K562 (cell line): ENCODE measurements at regions not wholly inside any gene's neighbourhood (a gene's known extent, or its start where the extent isn't known, plus 50 kb on each side); places are given as distances from the start of the nearest gene placed in this dataset.

Experiments
- ATAC-seq: fragments of 200-7000 bp; cut with Tn5 transposase; 3 replicates; pipeline ENCODE4 v1.9.1; 2020; ENCODE audit warnings: moderate library complexity
- BruUV-seq: library from RNA; stranded (reverse); fragments of 400-500 nt; replicated peaks from 2 replicates; lab custom pipeline; 2021; lab: Mats Ljungman, UMichigan
- CTCF ChIA-PET: fragments of 300-600 bp; formaldehyde crosslinking; extraction: SDS; loops from one replicate; lab custom pipeline; 2021; ENCODE audit warnings: low intra/inter-chr PET ratio; lab: Yijun Ruan, JAX
- POLR2A ChIA-PET: fragments of 300-600, 350-650 bp; sonication (Branson Sonifier 250); formaldehyde crosslinking; extraction: SDS; loops from one replicate; lab custom pipeline; 2021; ENCODE audit warnings: antibody characterized with exemption, inconsistent platforms; lab: Yijun Ruan, JAX
- DNase-seq, 4 experiments: peaks; one replicate each; pipeline versions ENCODE4 v3.0.0 to v3.0.0-alpha.2; 2011 to 2018; ENCODE audit warnings: low spot score in 3 of 4, mixed read lengths in 3 of 4; ENCODE audit errors: extremely low read depth in 1 of 4
- FAIRE-seq: peaks from 2 replicates; lab custom pipeline; 2011; peaks lifted over from hg19 to GRCh38; lab: Jason Lieb, UNC
- H2AFZ ChIP-seq: 2 replicates; pipeline ENCODE4 v1.6.0; 2011; ENCODE audit warnings: low read depth, low read length, control low read depth, inconsistent platforms
- H3K27ac ChIP-seq: fragments of 200-600 bp; 3 replicates; pipeline ENCODE4 v1.8.0; 2011; ENCODE audit warnings: low read depth, mild to moderate bottlenecking, control low read depth, inconsistent platforms, low read length, moderate library complexity, mixed read lengths; ENCODE audit errors: extremely low read depth
- H3K27me3 ChIP-seq, 2 experiments: fragments of 300-600 bp in 1 of 2; 2 replicates in 1 of 2; 3 replicates in 1 of 2; pipeline versions ENCODE4 v1.6.0 to v1.8.0; 2011; ENCODE audit warnings: inconsistent platforms in 2 of 2, low read length in 2 of 2, mild to moderate bottlenecking in 1 of 2, mixed read lengths in 1 of 2, moderate library complexity in 1 of 2; ENCODE audit not compliant: control insufficient read depth in 2 of 2, insufficient read depth in 2 of 2
- H3K36me3 ChIP-seq: fragments of 300-600 bp; 3 replicates; pipeline ENCODE4 v1.8.0; 2011; ENCODE audit warnings: mild to moderate bottlenecking, low read length, inconsistent platforms; ENCODE audit not compliant: control insufficient read depth, insufficient read depth
- H3K4me1 ChIP-seq, 2 experiments: fragments of 200-600 bp in 1 of 2; replicated peaks in 1 of 2; 2 replicates in 1 of 2; 3 replicates in 1 of 2; pipeline versions ENCODE4 v1.5.1 to v1.8.0; 2011; ENCODE audit warnings: inconsistent platforms in 2 of 2, low read length in 2 of 2, mild to moderate bottlenecking in 1 of 2, mixed read lengths in 1 of 2, moderate library complexity in 1 of 2; ENCODE audit not compliant: control insufficient read depth in 2 of 2, insufficient read depth in 2 of 2
- H3K4me2 ChIP-seq: 2 replicates; pipeline ENCODE4 v1.6.1; 2011; ENCODE audit warnings: low read length, control low read depth, inconsistent platforms, mixed read lengths; ENCODE audit not compliant: insufficient read depth
- H3K4me3 ChIP-seq: fragments of 200-600 bp; sonication (generic), shearing (Covaris generic); 2 replicates; pipeline ENCODE4 v1.5.1; 2016; ENCODE audit warnings: control low read depth, inconsistent platforms
- H3K79me2 ChIP-seq: fragments of 200-600 bp; 3 replicates; pipeline ENCODE4 v1.8.0; 2011; ENCODE audit warnings: low read length, inconsistent platforms; ENCODE audit not compliant: control insufficient read depth, insufficient read depth
- H3K9ac ChIP-seq, 2 experiments: 2 replicates each; pipeline versions ENCODE4 v1.6.0 to v1.6.1; 2011; ENCODE audit warnings: low read depth in 2 of 2, low read length in 2 of 2, control low read depth in 1 of 2, inconsistent platforms in 1 of 2, mild to moderate bottlenecking in 1 of 2, mixed read lengths in 1 of 2; ENCODE audit not compliant: insufficient read depth in 1 of 2
- H3K9me1 ChIP-seq: one replicate; pipeline ENCODE4 v1.6.0; 2011; ENCODE audit warnings: inconsistent platforms, mild to moderate bottlenecking, low read length, moderate library complexity; ENCODE audit not compliant: control insufficient read depth, insufficient read depth
- H3K9me3 ChIP-seq: replicated peaks from 2 replicates; pipeline ENCODE4 v1.5.1; 2011; ENCODE audit warnings: low read depth, low read length, inconsistent platforms; ENCODE audit not compliant: control insufficient read depth, insufficient read depth
- H4K20me1 ChIP-seq: replicated peaks from 2 replicates; pipeline ENCODE4 v1.6.1; 2011; ENCODE audit warnings: low read length, inconsistent platforms, mixed read lengths; ENCODE audit not compliant: control insufficient read depth, insufficient read depth
- ATF1 ChIP-seq, 2 experiments: fragments of 450-650 bp in 1 of 2; IDR thresholded peaks; 2 replicates each; pipeline ENCODE4 v1.6.1; 2016; ENCODE audit warnings: missing compliant biosample characterization in 1 of 2, missing genetic modification characterization in 1 of 2
- BHLHE40 ChIP-seq: IDR thresholded peaks from 2 replicates; pipeline ENCODE4 v1.6.1; 2011; ENCODE audit warnings: low read length, improper control_type of control experiment
- C11orf30 ChIP-seq: fragments of 450-650 bp; IDR thresholded peaks from 2 replicates; pipeline ENCODE4 v1.6.1; 2016; ENCODE audit warnings: low read depth, mild to moderate bottlenecking
- HES1 ChIP-seq: fragments of 450-650 bp; IDR thresholded peaks from 2 replicates; pipeline ENCODE4 v1.6.1; 2016; ENCODE audit warnings: low read depth, mild to moderate bottlenecking, moderate library complexity
- ILK ChIP-seq: fragments of 450-650 bp; IDR thresholded peaks from 2 replicates; pipeline ENCODE4 v1.6.1; 2016; ENCODE audit warnings: missing genetic modification characterization, low read depth, mild to moderate bottlenecking, missing compliant biosample characterization, moderate library complexity, borderline replicate concordance
- L3MBTL2 ChIP-seq: fragments of 450-650 bp; IDR thresholded peaks from 2 replicates; pipeline ENCODE4 v1.6.1; 2016; ENCODE audit warnings: mild to moderate bottlenecking, moderate library complexity
- MCM3 ChIP-seq: fragments of 450-650 bp; IDR thresholded peaks from 2 replicates; pipeline ENCODE4 v1.6.1; 2016
- NR3C1 ChIP-seq: sonication (generic); formaldehyde crosslinking; IDR thresholded peaks from 2 replicates; pipeline ENCODE4 v1.8.1; 2022; ENCODE audit warnings: missing genetic modification reagents
- RHOXF2B ChIP-seq: fragments of 250-450 bp; sonication (Bioruptor Pico); conservative IDR thresholded peaks from 2 replicates; pipeline ENCODE4 v1.5.1; 2021
- ZBTB1 ChIP-seq: sonication (generic); formaldehyde crosslinking; IDR thresholded peaks from 2 replicates; pipeline ENCODE4 v1.8.1; 2023; ENCODE audit warnings: missing genetic modification reagents, low read depth, mild to moderate bottlenecking, borderline replicate concordance
- ZBTB8A ChIP-seq: fragments of 450-650 bp; IDR thresholded peaks from 2 replicates; pipeline ENCODE4 v1.6.1; 2018; ENCODE audit warnings: mild to moderate bottlenecking, moderate library complexity; ENCODE audit not compliant: partially characterized antibody
- ZFP36 ChIP-seq: fragments of 150-350 bp; IDR thresholded peaks from 2 replicates; pipeline ENCODE4 v1.6.1; 2018; ENCODE audit warnings: low read length, low read depth; ENCODE audit not compliant: partially characterized antibody
- ZNF174 ChIP-seq: fragments of 250-450 bp; sonication (Bioruptor Pico); IDR thresholded peaks from 2 replicates; pipeline ENCODE4 v1.4.0; 2020; ENCODE audit warnings: mild to moderate bottlenecking
- ZNF586 ChIP-seq: fragments of 450-650 bp; formaldehyde crosslinking; conservative IDR thresholded peaks from 2 replicates; pipeline ENCODE4 v1.4.0; 2020; ENCODE audit warnings: mild to moderate bottlenecking, moderate library complexity
- ZNF717 ChIP-seq: fragments of 250-450 bp; sonication (Bioruptor Pico); IDR thresholded peaks from 2 replicates; pipeline ENCODE4 v1.5.0; 2021
- WGBS: fragments of 100-300 bp; shearing (Covaris generic); methylation state at CpG from one replicate; pipeline ENCODE4 v1.1.6; 2016; ENCODE audit warnings: low coverage, mixed read lengths; ENCODE audit not compliant: insufficient coverage; ENCODE audit errors: missing lambda C conversion rate; 5-methylcytosine and 5-hydroxymethylcytosine counted together
- in situ Hi-C: fragments of 300-500 bp; cut with MboI; formaldehyde crosslinking; loops from 4 replicates; pipeline ENCODE4 v1.15.0; 2018; ENCODE audit warnings: inconsistent platforms, mixed read lengths
- intact Hi-C: fragments of 100-400 bp; cut with micrococcal nuclease; formaldehyde crosslinking; loops from 2 replicates; pipeline ENCODE4 v1.14.2; 2022

DNA sequence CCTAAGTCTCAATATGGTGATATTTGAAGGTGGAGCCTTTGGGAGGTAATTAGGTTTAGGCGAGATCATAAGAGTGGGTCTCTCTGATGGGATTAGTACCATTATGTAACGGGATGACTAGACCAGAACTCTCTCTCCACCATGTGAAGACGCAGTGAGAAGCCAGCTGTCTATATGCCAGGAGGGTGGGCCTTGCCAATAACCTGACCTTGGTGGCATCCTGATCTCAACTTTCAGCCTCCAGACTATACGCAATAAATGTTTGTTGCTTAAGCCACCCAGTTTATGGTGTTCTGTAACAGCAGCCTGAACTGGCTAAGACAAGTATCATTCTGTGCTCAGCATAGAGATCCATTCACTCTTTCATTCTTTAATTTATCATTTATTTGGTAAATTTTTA, 167.2 kb upstream of the CDH11 start:
- TF ChIP-seq C11orf30 = no peak
- no peak for TF ChIP-seq ZFP36
- TF ChIP-seq BHLHE40 = no peak
- H3K79me2 ChIP-seq = no peaks in the 10 kb centered on the region
- no peaks in the 10 kb centered on the region for H4K20me1 ChIP-seq
- WGBS = 0% methylated on average over 4 of the region's 4 CpGs
- H2AFZ ChIP-seq = no peak overlapping the region
- DNase-seq (no peak), ATAC-seq (no peak), FAIRE-seq (no peak)
- no peaks in the 10 kb centered on the region for H3K36me3 ChIP-seq
- H3K27ac ChIP-seq = no peak overlapping the region
- ChIA-PET POLR2A (no interaction called here), CTCF (no interaction called here)
- intact Hi-C loops (no loop called here), in situ Hi-C loops (no loop called here)
- BruUV-seq = no TSS peak
- no peaks in the 10 kb centered on the region for H3K9me1 ChIP-seq
- no peaks in the 10 kb centered on the region for H3K4me1 ChIP-seq
- no peaks in the 10 kb centered on the region for H3K27me3 ChIP-seq
- H3K9me3 ChIP-seq = no peaks in the 10 kb centered on the region
- no peak overlapping the region for H3K4me2 ChIP-seq
- H3K9ac ChIP-seq = no peak overlapping the region
- no peak overlapping the region for H3K4me3 ChIP-seq

GRCh38 chr16:65287307-65287706, 165.4 kb upstream of the CDH11 start:
- no peak for DNase-seq
- CTCF ChIA-PET = no interaction called here
- Histone ChIP-seq H3K36me3 (no peaks in the 10 kb centered on the region), H3K9ac (no peak overlapping the region), H3K4me3 (no peak overlapping the region), H3K9me3 (no peaks in the 10 kb centered on the region), H3K4me2 (no peak overlapping the region), H2AFZ (no peak overlapping the region), H3K27ac (no peak overlapping the region), H3K9me1 (no peaks in the 10 kb centered on the region), H3K4me1 (no peaks in the 10 kb centered on the region), H4K20me1 (no peaks in the 10 kb centered on the region), H3K79me2 (no peaks in the 10 kb centered on the region), H3K27me3 (no peaks in the 10 kb centered on the region)
- 11% methylated on average over 2 of the region's 2 CpGs for WGBS
- ATAC-seq = no peak
- TF ChIP-seq ZNF586 (CRISPR knock-in tag) (no peak), HES1 (no peak), ZNF717 (no peak), NR3C1 (no peak), RHOXF2B (CRISPR knock-in tag) (no peak), MCM3 (no peak), ZBTB1 (CRISPR knock-in tag) (no peak), ILK (no peak), ATF1 (CRISPR knock-in tag; IDR thresholded peaks at IDR 0.05) (no peak), ATF1 (tag; IDR thresholded peaks at IDR 0.05) (no peak), ZNF174 (CRISPR knock-in tag) (no peak), ZBTB8A (no peak), L3MBTL2 (no peak)
- no TSS peak for BruUV-seq
- no peak for FAIRE-seq
- in situ Hi-C loops = no loop called here
- intact Hi-C loops = no loop called here
- POLR2A ChIA-PET = interaction anchor here (0.7 kb wide), 1 partner anchor 38 kb away, joined by 3 read pairs; no protein-coding TSS in a partner anchor
